Tibial nerve (tissue), 4 donors: ENCODE measurements at regions not wholly inside any gene's neighbourhood (a gene's known extent, or its start where the extent isn't known, plus 50 kb on each side); places are given as distances from the start of the nearest gene placed in this dataset.

ENCODE experiments used
- EP300 ChIP-seq, 2 donors: sonication (generic); formaldehyde crosslinking; IDR thresholded peaks; one replicate each; pipeline ENCODE4 v1.6.1; 2017; ENCODE audit warnings: antibody characterized with exemption in 2 of 2, mild to moderate bottlenecking in 1 of 2
- POLR2A ChIP-seq, 2 donors: fragments of 450-650 bp; IDR thresholded peaks; one replicate each; pipeline ENCODE4 v1.6.1; 2017; ENCODE audit warnings: antibody characterized with exemption in 2 of 2, mild to moderate bottlenecking in 2 of 2, moderate library complexity in 2 of 2
- TF ChIP-seq, protein P1 (sequence below), 5 experiments: fragments of 200-600 bp in 3 of 5; fragments of 450-650 bp in 2 of 5; sonication (generic) in 3 of 5; IDR thresholded peaks; one replicate each; pipeline ENCODE4 v1.5.1; 2016 to 2019; ENCODE audit warnings: antibody characterized with exemption in 5 of 5, mild to moderate bottlenecking in 3 of 5, moderate library complexity in 2 of 5

DNA sequence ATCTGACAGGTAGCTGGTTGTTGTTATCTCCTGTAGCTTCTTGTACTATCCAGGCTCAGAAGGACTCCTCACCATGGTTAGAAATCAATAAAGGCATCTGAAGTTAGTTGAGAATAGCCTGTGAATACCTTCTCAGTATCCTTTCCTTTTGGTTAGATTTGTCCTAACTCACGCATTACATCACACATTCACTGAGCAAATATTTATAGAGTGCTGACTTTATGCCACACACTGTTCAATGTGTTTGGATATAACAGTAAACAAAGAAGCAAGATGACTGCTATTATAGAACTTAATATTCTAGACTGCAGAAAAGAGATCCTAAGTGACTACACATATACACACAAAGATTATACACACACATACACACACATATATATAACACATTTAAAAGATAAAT lies 889.9 kb upstream of the CHAC2 start:
- no peak for TF ChIP-seq POLR2A (IDR thresholded peaks at IDR 0.05)
- TF ChIP-seq, protein P1, sequence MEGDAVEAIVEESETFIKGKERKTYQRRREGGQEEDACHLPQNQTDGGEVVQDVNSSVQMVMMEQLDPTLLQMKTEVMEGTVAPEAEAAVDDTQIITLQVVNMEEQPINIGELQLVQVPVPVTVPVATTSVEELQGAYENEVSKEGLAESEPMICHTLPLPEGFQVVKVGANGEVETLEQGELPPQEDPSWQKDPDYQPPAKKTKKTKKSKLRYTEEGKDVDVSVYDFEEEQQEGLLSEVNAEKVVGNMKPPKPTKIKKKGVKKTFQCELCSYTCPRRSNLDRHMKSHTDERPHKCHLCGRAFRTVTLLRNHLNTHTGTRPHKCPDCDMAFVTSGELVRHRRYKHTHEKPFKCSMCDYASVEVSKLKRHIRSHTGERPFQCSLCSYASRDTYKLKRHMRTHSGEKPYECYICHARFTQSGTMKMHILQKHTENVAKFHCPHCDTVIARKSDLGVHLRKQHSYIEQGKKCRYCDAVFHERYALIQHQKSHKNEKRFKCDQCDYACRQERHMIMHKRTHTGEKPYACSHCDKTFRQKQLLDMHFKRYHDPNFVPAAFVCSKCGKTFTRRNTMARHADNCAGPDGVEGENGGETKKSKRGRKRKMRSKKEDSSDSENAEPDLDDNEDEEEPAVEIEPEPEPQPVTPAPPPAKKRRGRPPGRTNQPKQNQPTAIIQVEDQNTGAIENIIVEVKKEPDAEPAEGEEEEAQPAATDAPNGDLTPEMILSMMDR (IDR thresholded peaks at IDR 0.05) = no peak
- no peak for TF ChIP-seq EP300 (IDR thresholded peaks at IDR 0.05)
